GM23338 (cell line): ENCODE measurements at regions not wholly inside any gene's neighbourhood (a gene's known extent, or its start where the extent isn't known, plus 50 kb on each side); places are given as distances from the start of the nearest gene placed in this dataset.

ENCODE experiments used
- ATAC-seq: fragments of 200-7000 bp; cut with Tn5 transposase; 3 replicates; pipeline ENCODE4 v1.9.1; 2020
- DNase-seq: peaks from one replicate; pipeline ENCODE4 v3.0.0-alpha.2; 2015; ENCODE audit warnings: low spot score
- H2AFZ ChIP-seq: fragments of 200-600 bp; sonication (generic); 2 replicates; pipeline ENCODE4 v1.8.0; 2016; ENCODE audit warnings: antibody characterized with exemption, mild to moderate bottlenecking, moderate library complexity
- H3F3A ChIP-seq: fragments of 200-600 bp; sonication (generic); replicated peaks from 2 replicates; pipeline ENCODE4 v1.8.0; 2017; ENCODE audit warnings: antibody characterized with exemption, mixed run types, low read depth
- H3K27ac ChIP-seq: fragments of 200-600 bp; sonication (generic); 2 replicates; pipeline ENCODE4 v1.6.1; 2016; ENCODE audit warnings: low read depth
- H3K27me3 ChIP-seq: fragments of 200-600 bp; sonication (generic); 2 replicates; pipeline ENCODE4 v1.8.0; 2016; ENCODE audit warnings: mild to moderate bottlenecking, mixed run types, moderate library complexity; ENCODE audit not compliant: insufficient read depth
- H3K36me3 ChIP-seq: fragments of 200-600 bp; sonication (generic); 2 replicates; pipeline ENCODE4 v1.8.0; 2016; ENCODE audit warnings: mild to moderate bottlenecking; ENCODE audit not compliant: insufficient read depth
- H3K4me1 ChIP-seq: fragments of 200-600 bp; sonication (generic); 2 replicates; pipeline ENCODE4 v1.8.0; 2016; ENCODE audit warnings: mild to moderate bottlenecking, moderate library complexity; ENCODE audit not compliant: insufficient read depth
- H3K4me2 ChIP-seq: fragments of 200-600 bp; sonication (generic); 2 replicates; pipeline ENCODE4 v1.7.1; 2017; ENCODE audit warnings: mixed run types
- H3K4me3 ChIP-seq: fragments of 200-600 bp; sonication (generic); 2 replicates; pipeline ENCODE4 v1.6.1; 2016; ENCODE audit warnings: mixed run types
- H3K79me2 ChIP-seq: fragments of 200-600 bp; sonication (generic); replicated peaks from 2 replicates; pipeline ENCODE4 v1.8.0; 2017; ENCODE audit warnings: mild to moderate bottlenecking; ENCODE audit not compliant: insufficient read depth
- H3K9me2 ChIP-seq: fragments of 200-600 bp; sonication (generic); 2 replicates; pipeline ENCODE4 v1.8.0; 2017; ENCODE audit not compliant: insufficient read depth
- H4K20me1 ChIP-seq: fragments of 200-600 bp; sonication (generic); replicated peaks from 2 replicates; pipeline ENCODE4 v1.8.0; 2017; ENCODE audit warnings: mild to moderate bottlenecking; ENCODE audit not compliant: insufficient read depth
- H3K27ac Mint-ChIP-seq: 2 replicates; pipeline ENCODE4 v1.8.0; 2020; ENCODE audit warnings: inconsistent platforms, mild to moderate bottlenecking, moderate library complexity, mixed read lengths
- H3K27me3 Mint-ChIP-seq: 3 replicates; pipeline ENCODE4 v1.8.0; 2022; ENCODE audit warnings: low read depth, mild to moderate bottlenecking, moderate library complexity, mixed read lengths, inconsistent platforms; ENCODE audit not compliant: insufficient read depth, poor library complexity
- H3K36me3 Mint-ChIP-seq: 3 replicates; pipeline ENCODE4 v1.8.0; 2021; ENCODE audit warnings: low read depth, mild to moderate bottlenecking, inconsistent platforms, moderate library complexity, mixed read lengths
- H3K4me1 Mint-ChIP-seq: 3 replicates; pipeline ENCODE4 v1.8.0; 2020; ENCODE audit warnings: mild to moderate bottlenecking, inconsistent platforms, mixed read lengths
- H3K4me3 Mint-ChIP-seq: 3 replicates; pipeline ENCODE4 v1.8.0; 2021; ENCODE audit warnings: moderate library complexity, mild to moderate bottlenecking, inconsistent platforms, mixed read lengths
- H3K9me3 Mint-ChIP-seq: 3 replicates; pipeline ENCODE4 v1.8.0; 2020; ENCODE audit warnings: moderate library complexity, mild to moderate bottlenecking, inconsistent platforms, mixed read lengths
- CREB1 ChIP-seq: fragments of 250-450 bp; sonication (Bioruptor Pico); IDR thresholded peaks from 2 replicates; pipeline ENCODE4 v1.5.0; 2020; ENCODE audit warnings: low read depth, mild to moderate bottlenecking, moderate library complexity
- EZH2 ChIP-seq: fragments of 200-600 bp; sonication (generic); IDR thresholded peaks from one replicate; pipeline ENCODE4 v1.8.0; 2017; ENCODE audit warnings: antibody characterized with exemption, mild to moderate bottlenecking, low read depth; ENCODE audit not compliant: unreplicated experiment
- EZH2phosphoT487 ChIP-seq: fragments of 200-600 bp; sonication (generic); IDR thresholded peaks from one replicate; pipeline ENCODE4 v1.8.1; 2018; ENCODE audit warnings: antibody characterized with exemption; ENCODE audit not compliant: unreplicated experiment
- JUNB ChIP-seq: IDR thresholded peaks from one replicate; pipeline ENCODE4 v1.6.1; 2016; ENCODE audit warnings: antibody characterized with exemption; ENCODE audit not compliant: unreplicated experiment
- POLR2AphosphoS5 ChIP-seq: IDR thresholded peaks from 2 replicates; pipeline ENCODE4 v1.6.1; 2016; ENCODE audit warnings: antibody characterized with exemption, low read depth
- ZNF331 ChIP-seq: fragments of 250-450 bp; sonication (Bioruptor Pico); IDR thresholded peaks from 2 replicates; pipeline ENCODE4 v1.5.0; 2020; ENCODE audit warnings: low read depth, mild to moderate bottlenecking, moderate library complexity
- TF ChIP-seq, protein P1 (sequence below): IDR thresholded peaks from 2 replicates; pipeline ENCODE4 v1.6.1; 2016; ENCODE audit warnings: antibody characterized with exemption
- TF ChIP-seq, protein P2 (sequence below): fragments of 250-450 bp; sonication (Bioruptor Pico); IDR thresholded peaks from 2 replicates; pipeline ENCODE4 v1.5.0; 2020; ENCODE audit warnings: mild to moderate bottlenecking, moderate library complexity

DNA sequence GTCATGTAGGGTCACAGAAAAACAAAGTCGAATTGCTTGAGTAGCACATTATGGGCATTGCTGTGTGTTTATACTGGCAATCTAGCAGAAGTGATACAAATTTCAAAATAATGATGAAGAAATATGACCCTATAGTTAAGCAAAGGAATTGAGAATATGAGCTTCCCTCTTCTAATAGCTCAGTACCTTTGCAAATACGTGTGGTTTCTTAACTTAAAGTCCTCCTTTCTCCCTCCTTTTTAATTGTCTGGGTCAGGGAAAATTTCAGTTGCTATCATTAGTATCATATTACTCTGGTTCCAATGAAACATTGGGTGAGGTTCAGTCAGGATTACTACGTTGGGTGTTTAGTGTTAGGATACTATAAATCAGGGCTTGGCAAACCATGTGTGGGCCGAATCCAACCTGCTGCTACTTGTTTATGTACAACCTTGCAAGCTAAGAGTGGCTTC, 166.8 kb upstream of the CARMIL1 start:
- no peaks in the 10 kb centered on the region for H3F3A ChIP-seq
- ATAC-seq = no peak
- peaks cover 1% of the 10 kb centered on the region for H3K27me3 Mint-ChIP-seq
- no peak overlapping the region for H3K4me2 ChIP-seq
- H3K36me3 ChIP-seq = no peaks in the 10 kb centered on the region
- no peak for TF ChIP-seq EZH2phosphoT487
- no peaks in the 10 kb centered on the region for H3K27me3 ChIP-seq
- no peak overlapping the region for H3K4me3 Mint-ChIP-seq
- H2AFZ ChIP-seq = no peak overlapping the region
- no peaks in the 10 kb centered on the region for H3K4me1 ChIP-seq
- no peak for DNase-seq
- H3K79me2 ChIP-seq = no peaks in the 10 kb centered on the region
- no peak overlapping the region for H3K4me3 ChIP-seq
- H4K20me1 ChIP-seq = no peaks in the 10 kb centered on the region
- no peak overlapping the region for H3K27ac ChIP-seq
- no peaks in the 10 kb centered on the region for H3K9me2 ChIP-seq
- no peaks in the 10 kb centered on the region for H3K9me3 Mint-ChIP-seq
- H3K36me3 Mint-ChIP-seq = no peaks in the 10 kb centered on the region
- peaks cover 4% of the 10 kb centered on the region; the same call in 2 of the 3 replicates for H3K4me1 Mint-ChIP-seq
- no peak overlapping the region for H3K27ac Mint-ChIP-seq

- H3K4me3 Mint-ChIP-seq = no peak overlapping the region
- H3K27ac Mint-ChIP-seq = no peak overlapping the region
- H3K36me3 Mint-ChIP-seq = no peaks in the 10 kb centered on the region
- no peaks in the 10 kb centered on the region for H3K9me3 Mint-ChIP-seq
- H3K4me1 ChIP-seq = no peaks in the 10 kb centered on the region
- ATAC-seq = peak; percentile 55
- no peak overlapping the region for H3K4me3 ChIP-seq
- no peaks in the 10 kb centered on the region for H3K36me3 ChIP-seq
- H3K4me2 ChIP-seq = no peak overlapping the region
- 0 out of 2 replicates have a peak overlapping the region, but pooled peaks have one; percentile 35 for H2AFZ ChIP-seq
- no peaks in the 10 kb centered on the region for H3K79me2 ChIP-seq
- no peak overlapping the region for H3K27ac ChIP-seq
- H3F3A ChIP-seq = no peaks in the 10 kb centered on the region
- H3K4me1 Mint-ChIP-seq = peaks cover 4% of the 10 kb centered on the region; the same call in 2 of the 3 replicates
- H4K20me1 ChIP-seq = no peaks in the 10 kb centered on the region
- TF ChIP-seq CREB1 (CRISPR knock-in tag) = no peak
- no peak for TF ChIP-seq EZH2
- TF ChIP-seq POLR2AphosphoS5 = no peak
- TF ChIP-seq JUNB = no peak
- no peak for TF ChIP-seq ZNF331 (CRISPR knock-in tag)
- TF ChIP-seq, protein P1, sequence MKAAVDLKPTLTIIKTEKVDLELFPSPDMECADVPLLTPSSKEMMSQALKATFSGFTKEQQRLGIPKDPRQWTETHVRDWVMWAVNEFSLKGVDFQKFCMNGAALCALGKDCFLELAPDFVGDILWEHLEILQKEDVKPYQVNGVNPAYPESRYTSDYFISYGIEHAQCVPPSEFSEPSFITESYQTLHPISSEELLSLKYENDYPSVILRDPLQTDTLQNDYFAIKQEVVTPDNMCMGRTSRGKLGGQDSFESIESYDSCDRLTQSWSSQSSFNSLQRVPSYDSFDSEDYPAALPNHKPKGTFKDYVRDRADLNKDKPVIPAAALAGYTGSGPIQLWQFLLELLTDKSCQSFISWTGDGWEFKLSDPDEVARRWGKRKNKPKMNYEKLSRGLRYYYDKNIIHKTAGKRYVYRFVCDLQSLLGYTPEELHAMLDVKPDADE = no peak
- TF ChIP-seq, protein P2, sequence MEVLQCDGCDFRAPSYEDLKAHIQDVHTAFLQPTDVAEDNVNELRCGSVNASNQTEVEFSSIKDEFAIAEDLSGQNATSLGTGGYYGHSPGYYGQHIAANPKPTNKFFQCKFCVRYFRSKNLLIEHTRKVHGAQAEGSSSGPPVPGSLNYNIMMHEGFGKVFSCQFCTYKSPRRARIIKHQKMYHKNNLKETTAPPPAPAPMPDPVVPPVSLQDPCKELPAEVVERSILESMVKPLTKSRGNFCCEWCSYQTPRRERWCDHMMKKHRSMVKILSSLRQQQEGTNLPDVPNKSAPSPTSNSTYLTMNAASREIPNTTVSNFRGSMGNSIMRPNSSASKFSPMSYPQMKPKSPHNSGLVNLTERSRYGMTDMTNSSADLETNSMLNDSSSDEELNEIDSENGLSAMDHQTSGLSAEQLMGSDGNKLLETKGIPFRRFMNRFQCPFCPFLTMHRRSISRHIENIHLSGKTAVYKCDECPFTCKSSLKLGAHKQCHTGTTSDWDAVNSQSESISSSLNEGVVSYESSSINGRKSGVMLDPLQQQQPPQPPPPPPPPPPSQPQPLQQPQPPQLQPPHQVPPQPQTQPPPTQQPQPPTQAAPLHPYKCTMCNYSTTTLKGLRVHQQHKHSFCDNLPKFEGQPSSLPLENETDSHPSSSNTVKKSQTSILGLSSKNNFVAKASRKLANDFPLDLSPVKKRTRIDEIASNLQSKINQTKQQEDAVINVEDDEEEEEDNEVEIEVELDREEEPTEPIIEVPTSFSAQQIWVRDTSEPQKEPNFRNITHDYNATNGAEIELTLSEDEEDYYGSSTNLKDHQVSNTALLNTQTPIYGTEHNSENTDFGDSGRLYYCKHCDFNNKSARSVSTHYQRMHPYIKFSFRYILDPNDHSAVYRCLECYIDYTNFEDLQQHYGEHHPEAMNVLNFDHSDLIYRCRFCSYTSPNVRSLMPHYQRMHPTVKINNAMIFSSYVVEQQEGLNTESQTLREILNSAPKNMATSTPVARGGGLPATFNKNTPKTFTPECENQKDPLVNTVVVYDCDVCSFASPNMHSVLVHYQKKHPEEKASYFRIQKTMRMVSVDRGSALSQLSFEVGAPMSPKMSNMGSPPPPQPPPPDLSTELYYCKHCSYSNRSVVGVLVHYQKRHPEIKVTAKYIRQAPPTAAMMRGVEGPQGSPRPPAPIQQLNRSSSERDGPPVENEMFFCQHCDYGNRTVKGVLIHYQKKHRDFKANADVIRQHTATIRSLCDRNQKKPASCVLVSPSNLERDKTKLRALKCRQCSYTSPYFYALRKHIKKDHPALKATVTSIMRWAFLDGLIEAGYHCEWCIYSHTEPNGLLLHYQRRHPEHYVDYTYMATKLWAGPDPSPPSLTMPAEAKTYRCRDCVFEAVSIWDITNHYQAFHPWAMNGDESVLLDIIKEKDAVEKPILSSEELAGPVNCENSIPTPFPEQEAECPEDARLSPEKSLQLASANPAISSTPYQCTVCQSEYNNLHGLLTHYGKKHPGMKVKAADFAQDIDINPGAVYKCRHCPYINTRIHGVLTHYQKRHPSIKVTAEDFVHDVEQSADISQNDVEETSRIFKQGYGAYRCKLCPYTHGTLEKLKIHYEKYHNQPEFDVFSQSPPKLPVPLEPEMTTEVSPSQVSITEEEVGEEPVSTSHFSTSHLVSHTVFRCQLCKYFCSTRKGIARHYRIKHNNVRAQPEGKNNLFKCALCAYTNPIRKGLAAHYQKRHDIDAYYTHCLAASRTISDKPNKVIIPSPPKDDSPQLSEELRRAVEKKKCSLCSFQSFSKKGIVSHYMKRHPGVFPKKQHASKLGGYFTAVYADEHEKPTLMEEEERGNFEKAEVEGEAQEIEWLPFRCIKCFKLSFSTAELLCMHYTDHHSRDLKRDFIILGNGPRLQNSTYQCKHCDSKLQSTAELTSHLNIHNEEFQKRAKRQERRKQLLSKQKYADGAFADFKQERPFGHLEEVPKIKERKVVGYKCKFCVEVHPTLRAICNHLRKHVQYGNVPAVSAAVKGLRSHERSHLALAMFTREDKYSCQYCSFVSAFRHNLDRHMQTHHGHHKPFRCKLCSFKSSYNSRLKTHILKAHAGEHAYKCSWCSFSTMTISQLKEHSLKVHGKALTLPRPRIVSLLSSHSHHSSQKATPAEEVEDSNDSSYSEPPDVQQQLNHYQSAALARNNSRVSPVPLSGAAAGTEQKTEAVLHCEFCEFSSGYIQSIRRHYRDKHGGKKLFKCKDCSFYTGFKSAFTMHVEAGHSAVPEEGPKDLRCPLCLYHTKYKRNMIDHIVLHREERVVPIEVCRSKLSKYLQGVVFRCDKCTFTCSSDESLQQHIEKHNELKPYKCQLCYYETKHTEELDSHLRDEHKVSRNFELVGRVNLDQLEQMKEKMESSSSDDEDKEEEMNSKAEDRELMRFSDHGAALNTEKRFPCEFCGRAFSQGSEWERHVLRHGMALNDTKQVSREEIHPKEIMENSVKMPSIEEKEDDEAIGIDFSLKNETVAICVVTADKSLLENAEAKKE (CRISPR knock-in tag) = no peak
- H3K27me3 ChIP-seq = no peaks in the 10 kb centered on the region
- H3K9me2 ChIP-seq = no peaks in the 10 kb centered on the region
- DNase-seq = no peak
- H3K27me3 Mint-ChIP-seq = peaks cover 1% of the 10 kb centered on the region
These were observed 165.7 kb upstream of the CARMIL1 start for GRCh38 chr6:25113436-25113835.
